HCT116 (cell line): ENCODE measurements at regions not wholly inside any gene's neighbourhood (a gene's known extent, or its start where the extent isn't known, plus 50 kb on each side); places are given as distances from the start of the nearest gene placed in this dataset.
A peak's percentile ranks its signal among the peaks of the same experiment; 100 is the strongest.
"Not testable (repeated sequence)": the region's sequence is repeated elsewhere in the genome, so short reads cannot be mapped to it uniquely, and the experiment has no call there.

ENCODE experiments used
- ATAC-seq: fragments of 200-7000 bp; cut with Tn5 transposase; 2 replicates; pipeline ENCODE4 v1.9.1; 2020; ENCODE audit warnings: mild to moderate bottlenecking, moderate library complexity
- BruUV-seq: library from RNA; stranded (reverse); fragments of 400-500 nt; replicated peaks from 2 replicates; lab custom pipeline; 2021; lab: Mats Ljungman, UMichigan
- CTCF ChIA-PET: fragments of 300-600 bp; sonication (Branson Sonifier 250); formaldehyde crosslinking; loops from one replicate; lab custom pipeline; 2021; ENCODE audit warnings: antibody characterized with exemption; lab: Charles Lee
- POLR2A ChIA-PET: fragments of 300-600, 350-600 bp; sonication (Branson Sonifier 250); formaldehyde crosslinking; loops from one replicate; lab custom pipeline; 2021; ENCODE audit warnings: antibody characterized with exemption; lab: Charles Lee
- RAD21 ChIA-PET, 2 experiments: fragments of 300-600 bp; sonication (Branson Sonifier 250); formaldehyde crosslinking; loops; one replicate each; lab custom pipeline; 2023; ENCODE audit warnings: low total read pairs in 2 of 2; ENCODE audit not compliant: uncharacterized antibody in 2 of 2, unreplicated experiment in 2 of 2, low non-redundant PET in 1 of 2; lab: Charles Lee
- DNase-seq: peaks from one replicate; pipeline ENCODE4 v3.0.0-alpha.2; 2010; ENCODE audit warnings: low read depth, low spot score
- H2AFZ ChIP-seq: fragments of 200-600 bp; shearing (Covaris generic), sonication (generic); 2 replicates; pipeline ENCODE4 v1.6.1; 2017; ENCODE audit warnings: low read depth, mixed run types, mixed read lengths, antibody characterized with exemption, low read length; ENCODE audit not compliant: poor library complexity, severe bottlenecking
- H3K27ac ChIP-seq: 2 replicates; pipeline ENCODE4 v1.5.1; 2012; ENCODE audit warnings: low read depth, low read length
- H3K27me3 ChIP-seq: fragments of 200-600 bp; sonication (generic); 2 replicates; pipeline ENCODE4 v1.6.1; 2016; ENCODE audit warnings: mixed run types, low read length, mixed read lengths; ENCODE audit not compliant: insufficient read depth
- H3K36me3 ChIP-seq, 2 experiments: fragments of 200-500 bp in 1 of 2; fragments of 200-600 bp in 1 of 2; sonication (Bioruptor generic) in 1 of 2; sonication (generic) in 1 of 2; 2 replicates each; pipeline versions ENCODE4 v1.5.1 to v1.6.1; 2014 to 2016; ENCODE audit warnings: low read length in 2 of 2, inconsistent platforms in 1 of 2, mixed read lengths in 1 of 2, mixed run types in 1 of 2; ENCODE audit not compliant: insufficient read depth in 2 of 2, control insufficient read depth in 1 of 2
- H3K4me1 ChIP-seq, 2 experiments: fragments of 200-600 bp in 1 of 2; sonication (generic) in 1 of 2; 2 replicates each; pipeline versions ENCODE4 v1.5.1 to v1.6.1; 2012 to 2017; ENCODE audit warnings: low read length in 2 of 2, inconsistent platforms in 1 of 2, mild to moderate bottlenecking in 1 of 2, mixed read lengths in 1 of 2, mixed run types in 1 of 2, moderate library complexity in 1 of 2; ENCODE audit not compliant: insufficient read depth in 2 of 2, control insufficient read depth in 1 of 2
- H3K4me2 ChIP-seq: fragments of 200-600 bp; sonication (generic); 2 replicates; pipeline ENCODE4 v1.6.1; 2017; ENCODE audit warnings: mixed run types, low read length, mixed read lengths
- H3K4me3 ChIP-seq, 2 experiments: fragments of 200-600 bp in 1 of 2; sonication (generic) in 1 of 2; replicated peaks in 1 of 2; 2 replicates each; pipeline ENCODE4 v1.5.1; 2011 to 2016; ENCODE audit warnings: low read length in 2 of 2, control low read depth in 1 of 2, low read depth in 1 of 2, mild to moderate bottlenecking in 1 of 2, mixed read lengths in 1 of 2, mixed run types in 1 of 2
- H3K79me2 ChIP-seq: fragments of 200-600 bp; sonication (generic); 2 replicates; pipeline ENCODE4 v1.6.1; 2017; ENCODE audit warnings: mild to moderate bottlenecking, mixed run types, low read length, moderate library complexity, mixed read lengths; ENCODE audit not compliant: insufficient read depth
- H3K9ac ChIP-seq: fragments of 200-600 bp; sonication (generic); 2 replicates; pipeline ENCODE4 v1.6.1; 2016; ENCODE audit warnings: low read length, mixed read lengths
- H3K9me2 ChIP-seq: fragments of 200-600 bp; sonication (generic), shearing (Covaris generic); 2 replicates; pipeline ENCODE4 v1.6.1; 2017; ENCODE audit warnings: mixed run types, mild to moderate bottlenecking, moderate library complexity; ENCODE audit not compliant: insufficient read depth
- H3K9me3 ChIP-seq, 2 experiments: fragments of 200-500 bp in 1 of 2; fragments of 200-600 bp in 1 of 2; sonication (Bioruptor generic) in 1 of 2; sonication (generic) in 1 of 2; 2 replicates each; pipeline ENCODE4 v1.6.1; 2014 to 2017; ENCODE audit warnings: low read length in 2 of 2, mixed read lengths in 2 of 2, inconsistent platforms in 1 of 2, low read depth in 1 of 2, mild to moderate bottlenecking in 1 of 2, mixed run types in 1 of 2, moderate library complexity in 1 of 2; ENCODE audit not compliant: control insufficient read depth in 1 of 2, insufficient read depth in 1 of 2
- H4K20me1 ChIP-seq: fragments of 200-600 bp; sonication (generic), shearing (Covaris generic); 2 replicates; pipeline ENCODE4 v1.6.1; 2017; ENCODE audit warnings: mixed run types, mild to moderate bottlenecking, moderate library complexity; ENCODE audit not compliant: insufficient read depth
- CBX3 ChIP-seq: IDR thresholded peaks from 2 replicates; pipeline ENCODE4 v1.6.1; 2012; ENCODE audit warnings: low read depth
- CTCF ChIP-seq, 3 experiments: fragments of 200-600 bp in 1 of 3; sonication (generic) in 1 of 3; IDR thresholded peaks in 2 of 3; conservative IDR thresholded peaks in 1 of 3; 2 replicates each; pipeline ENCODE4 v1.5.1; 2012 to 2017; ENCODE audit warnings: low read depth in 2 of 3, low read length in 2 of 3, antibody characterized with exemption in 1 of 3, borderline replicate concordance in 1 of 3, control low read depth in 1 of 3, mild to moderate bottlenecking in 1 of 3, mixed read lengths in 1 of 3, mixed run types in 1 of 3, moderate library complexity in 1 of 3; ENCODE audit not compliant: insufficient read depth in 1 of 3
- FOSL1 ChIP-seq: IDR thresholded peaks from 2 replicates; pipeline ENCODE4 v1.6.1; 2012; ENCODE audit warnings: low read depth
- JUND ChIP-seq: IDR thresholded peaks from 2 replicates; pipeline ENCODE4 v1.6.1; 2012
- SP1 ChIP-seq: IDR thresholded peaks from 2 replicates; pipeline ENCODE4 v1.6.1; 2012; ENCODE audit warnings: low read depth
- intact Hi-C: fragments of 100-400 bp; cut with micrococcal nuclease; formaldehyde crosslinking; loops from 2 replicates; pipeline ENCODE4 v1.10.0; 2022

GRCh38 chr10:30696416-30697185 is 67.0 kb upstream of the LYZL2 start:
- H3K9me2 ChIP-seq, H3K79me2 ChIP-seq, BruUV-seq, intact Hi-C loops, RAD21 ChIA-PET, H3K36me3 ChIP-seq, H4K20me1 ChIP-seq, H3K9me3 ChIP-seq, DNase-seq, H3K27me3 ChIP-seq, H3K27ac ChIP-seq: not testable (repeated sequence)
- ChIA-PET POLR2A (interaction anchor here (1.0 kb wide), 1 partner anchor 9 kb away, joined by 3 read pairs; no protein-coding TSS in a partner anchor), CTCF (interaction anchor here (1.0 to 2.5 kb wide), 4 partner anchors 9 to 26 kb away, joined by 3 to 12 read pairs (median 6); no protein-coding TSS in a partner anchor)
- Histone ChIP-seq H3K4me3 (peak overlapping the region in 1 of 2 experiments; percentile 41; a peak in 2 of 4 replicates), H3K4me1 (peaks cover 5 to 29% of the 10 kb centered on the region in 2 experiments; a peak in 3 of 4 replicates), H3K9ac (peak overlapping the region; percentile 53), H2AFZ (peak overlapping the region; percentile 77), H3K4me2 (peak overlapping the region; percentile 79)
- TF ChIP-seq CTCF (IDR thresholded peaks at IDR 0.05 in 2 of 3, conservative IDR thresholded peaks at IDR 0.05 in 1 of 3; ENCODE audit: borderline replicate concordance in 1 of 3, insufficient read depth in 1 of 3, low read depth in 2 of 3, low read length in 2 of 3), result peak; percentile 19 to 53 (median 45); a peak in 5 of 6 replicates
- peak; percentile 70 for ATAC-seq

GRCh38 chr10:30695481-30696236 is 66.1 kb upstream of the LYZL2 start:
- peak overlapping the region; percentile 77 for H2AFZ ChIP-seq
- H4K20me1 ChIP-seq, BruUV-seq, H3K79me2 ChIP-seq, H3K9me2 ChIP-seq, H3K27me3 ChIP-seq, H3K9me3 ChIP-seq, H3K27ac ChIP-seq, intact Hi-C loops, H3K36me3 ChIP-seq, RAD21 ChIA-PET: not testable (repeated sequence)
- ATAC-seq, result peak; percentile 93
- peak; percentile 27; the same call in 1 of the 2 replicates for TF ChIP-seq SP1
- TF ChIP-seq CBX3, result 0 out of 2 replicates have a peak, but pooled peaks have one; percentile 9
- TF ChIP-seq FOSL1, result peak; percentile 49; the same call in 1 of the 2 replicates
- TF ChIP-seq JUND, result peak; percentile 44
- H3K9ac ChIP-seq, result peak overlapping the region; percentile 53
- CTCF ChIA-PET, result interaction anchor here (1.0 to 2.5 kb wide), 4 partner anchors 8 to 27 kb away, joined by 3 to 12 read pairs (median 5); no protein-coding TSS in a partner anchor
- DNase-seq, result peak; percentile 61
- POLR2A ChIA-PET, result interaction anchor here (1.0 kb wide), 1 partner anchor 8 kb away, joined by 3 read pairs; no protein-coding TSS in a partner anchor
- H3K4me2 ChIP-seq, result peak overlapping the region; percentile 79
- H3K4me3 ChIP-seq, result peak overlapping the region; percentile 11 to 41
- H3K4me1 ChIP-seq, result peaks cover 5 to 28% of the 10 kb centered on the region in 2 experiments; a peak in 3 of 4 replicates
